HG03039 (cell line): ENCODE measurements at regions not wholly inside any gene's neighbourhood (a gene's known extent, or its start where the extent isn't known, plus 50 kb on each side); places are given as distances from the start of the nearest gene placed in this dataset.
"Not testable (repeated sequence)": the region's sequence is repeated elsewhere in the genome, so short reads cannot be mapped to it uniquely, and the experiment has no call there.

Experiments used
- ATAC-seq: cut with Tn5 transposase; IDR thresholded peaks from one replicate; pipeline ENCODE4 v1.9.1; 2021; ENCODE audit warnings: mild to moderate bottlenecking, moderate library complexity; ENCODE audit not compliant: unreplicated experiment

DNA sequence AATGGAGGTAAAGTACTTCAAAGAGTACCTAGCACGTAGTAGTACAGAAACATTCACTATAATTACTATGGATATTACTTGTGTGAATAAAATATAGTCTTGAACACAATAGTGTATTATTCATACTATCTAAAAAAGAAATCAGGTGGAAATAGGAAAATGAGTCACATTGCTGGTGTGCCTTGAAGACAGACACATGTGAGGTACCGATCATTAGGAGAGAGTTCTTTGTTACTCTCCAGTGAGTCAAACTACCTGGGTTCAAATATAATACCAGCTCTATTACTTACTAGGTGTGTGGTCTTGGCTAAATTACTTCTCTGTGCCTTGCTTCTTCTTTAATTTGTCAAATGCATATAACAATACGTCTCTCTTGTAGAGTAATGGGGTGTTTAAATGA lies 50.8 kb upstream of the BEND6 start:
- ATAC-seq = no peak

DNA sequence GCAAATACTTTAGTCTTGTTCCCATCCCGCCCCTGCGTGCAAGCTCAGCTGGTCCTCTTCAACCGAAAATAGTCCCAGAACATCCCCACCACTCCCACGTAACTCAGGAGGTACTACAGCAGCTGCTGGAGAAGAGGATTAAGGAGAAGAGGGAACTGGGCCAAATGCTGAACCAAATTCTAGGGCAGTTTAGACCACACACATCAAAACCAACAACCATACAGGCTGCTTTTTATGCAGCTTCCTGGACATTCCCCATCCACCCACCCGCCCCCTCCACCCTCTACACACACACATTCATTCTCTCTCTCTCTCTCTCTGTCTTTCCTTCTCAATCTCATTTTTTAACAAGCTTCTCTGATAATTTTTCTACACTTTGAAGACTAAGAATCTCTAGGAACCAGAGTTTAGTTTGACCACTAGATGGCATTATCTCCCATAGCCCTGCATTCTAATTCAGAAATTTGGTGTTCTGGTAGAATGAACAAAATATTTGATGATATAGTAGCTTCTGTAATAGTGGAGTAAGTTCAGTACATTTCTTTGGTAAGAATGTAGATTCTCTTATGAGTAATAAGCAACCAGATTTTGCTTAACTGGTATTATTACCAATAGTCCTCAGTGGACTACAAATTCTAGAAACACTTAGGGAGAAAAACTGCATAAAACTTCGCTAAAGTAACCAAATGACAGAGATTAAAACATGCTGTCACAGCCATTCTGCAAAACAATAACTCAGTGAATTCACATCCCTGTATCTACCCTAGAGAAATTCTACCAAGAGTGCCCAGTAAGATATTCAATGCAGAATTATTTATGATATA lies 52.1 kb upstream of the BEND6 start:
- no peak for ATAC-seq

DNA sequence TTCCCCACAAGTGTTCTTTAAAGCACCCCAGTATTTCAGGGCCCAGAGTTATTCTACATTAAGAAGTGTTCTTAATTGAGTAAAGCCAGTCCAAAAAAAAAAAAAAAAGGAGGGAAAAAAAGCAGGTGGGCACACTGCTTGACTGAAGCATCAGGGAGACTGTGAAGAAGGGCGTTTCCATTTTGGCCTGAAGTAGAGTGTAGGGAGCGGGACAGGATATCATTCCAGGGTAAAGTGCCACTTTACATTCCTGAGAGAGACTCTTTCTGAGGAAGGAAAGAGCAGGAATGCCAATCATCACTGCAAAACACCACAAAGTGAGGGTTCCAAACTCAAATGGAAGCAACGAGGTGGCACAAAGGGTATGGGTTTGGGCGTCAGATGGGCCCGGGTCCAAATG lies 54.1 kb upstream of the BEND6 start:
- no peak for ATAC-seq

DNA sequence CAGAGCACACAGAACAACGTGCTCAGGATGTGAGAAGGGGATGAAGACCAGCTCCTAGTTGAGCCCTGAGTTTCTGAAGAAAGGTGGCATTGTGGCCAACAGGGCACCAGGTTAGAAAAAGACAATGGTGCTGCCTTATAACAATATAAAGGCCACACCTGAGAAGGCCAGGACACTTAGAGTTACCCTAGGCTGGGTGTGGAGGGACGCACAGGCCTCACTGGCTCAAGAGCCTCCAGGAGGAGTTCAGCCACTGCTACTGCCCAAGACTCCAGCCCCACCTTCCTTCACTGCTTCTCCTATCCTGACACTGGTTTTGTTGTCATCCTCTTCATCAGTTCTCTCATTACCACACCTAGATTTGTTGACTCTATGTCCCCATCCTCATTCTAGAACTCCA lies 55.2 kb upstream of the BEND6 start:
- ATAC-seq = no peak

DNA sequence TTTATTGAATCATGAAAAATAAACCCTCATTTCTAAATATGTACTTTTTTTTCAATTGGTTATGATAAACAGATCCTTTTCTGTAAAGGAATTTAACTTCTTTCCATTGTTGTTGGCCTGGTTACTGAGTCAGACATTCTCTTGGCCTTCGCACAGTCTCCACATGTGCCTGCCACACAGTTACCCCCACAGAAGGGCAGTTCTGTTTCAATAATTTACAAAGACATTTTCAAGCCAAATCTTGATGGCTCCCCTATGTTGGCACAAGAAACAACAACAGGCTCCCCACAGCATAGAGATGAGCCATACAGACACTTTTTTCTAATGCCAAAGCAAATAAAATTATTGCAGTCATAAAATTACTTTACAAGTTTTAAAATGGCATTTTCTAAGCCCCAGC lies 55.6 kb upstream of the BEND6 start:
- no peak for ATAC-seq

DNA sequence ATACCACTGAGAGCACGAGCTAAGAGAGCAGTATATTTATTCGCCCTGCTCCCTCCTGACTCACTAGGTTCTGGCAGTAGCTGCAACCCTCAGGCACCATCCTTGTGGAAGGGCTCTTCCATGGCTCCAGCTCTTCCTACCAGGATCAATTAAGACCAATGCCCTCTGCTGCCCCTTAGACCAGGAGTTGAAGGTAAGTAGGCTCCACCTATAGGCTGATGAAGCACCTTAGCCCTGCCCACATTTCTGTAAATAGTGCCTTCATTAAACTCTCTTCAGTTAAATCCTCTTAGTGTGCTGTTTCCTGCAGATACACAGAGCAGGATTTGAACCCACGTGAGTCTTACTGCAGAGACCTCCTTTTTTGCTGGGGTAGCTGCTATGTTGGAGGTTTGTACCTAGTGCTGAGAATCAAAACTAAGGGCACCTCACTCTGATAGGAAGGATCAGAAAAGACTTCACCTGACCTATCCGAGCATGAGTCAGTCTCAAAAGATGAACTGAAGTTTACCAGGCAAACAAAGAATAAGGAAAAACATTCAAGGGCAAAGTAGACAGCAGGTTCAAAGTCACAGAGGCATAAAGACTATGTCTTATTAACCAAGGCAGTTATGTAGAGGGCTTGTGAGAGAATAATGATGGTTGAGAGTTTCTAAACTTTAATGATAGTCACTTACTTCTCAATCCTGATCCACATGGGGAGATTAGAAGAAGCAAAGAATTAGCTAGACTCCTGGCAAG lies 56.9 kb upstream of the BEND6 start:
- ATAC-seq = no peak

DNA sequence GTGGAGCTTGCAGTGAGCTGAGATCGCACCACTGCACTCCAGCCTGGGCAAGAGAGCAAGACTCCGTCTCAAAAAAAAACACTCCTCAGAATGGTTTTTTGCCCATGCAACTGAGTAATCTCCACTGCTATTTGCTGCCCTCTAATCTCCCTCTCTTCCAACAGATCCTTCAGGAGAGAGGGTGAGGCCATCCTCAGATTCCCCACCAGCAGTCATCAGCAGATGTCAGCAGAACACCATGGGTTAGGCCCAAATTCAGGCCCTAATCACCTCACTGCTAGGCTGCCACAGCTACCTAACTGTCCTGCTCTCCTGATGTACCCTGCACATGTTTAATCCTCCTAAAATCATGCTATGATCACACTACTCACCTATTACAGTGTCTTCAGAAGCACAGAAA lies 63.2 kb upstream of the BEND6 start:
- no peak for ATAC-seq

DNA sequence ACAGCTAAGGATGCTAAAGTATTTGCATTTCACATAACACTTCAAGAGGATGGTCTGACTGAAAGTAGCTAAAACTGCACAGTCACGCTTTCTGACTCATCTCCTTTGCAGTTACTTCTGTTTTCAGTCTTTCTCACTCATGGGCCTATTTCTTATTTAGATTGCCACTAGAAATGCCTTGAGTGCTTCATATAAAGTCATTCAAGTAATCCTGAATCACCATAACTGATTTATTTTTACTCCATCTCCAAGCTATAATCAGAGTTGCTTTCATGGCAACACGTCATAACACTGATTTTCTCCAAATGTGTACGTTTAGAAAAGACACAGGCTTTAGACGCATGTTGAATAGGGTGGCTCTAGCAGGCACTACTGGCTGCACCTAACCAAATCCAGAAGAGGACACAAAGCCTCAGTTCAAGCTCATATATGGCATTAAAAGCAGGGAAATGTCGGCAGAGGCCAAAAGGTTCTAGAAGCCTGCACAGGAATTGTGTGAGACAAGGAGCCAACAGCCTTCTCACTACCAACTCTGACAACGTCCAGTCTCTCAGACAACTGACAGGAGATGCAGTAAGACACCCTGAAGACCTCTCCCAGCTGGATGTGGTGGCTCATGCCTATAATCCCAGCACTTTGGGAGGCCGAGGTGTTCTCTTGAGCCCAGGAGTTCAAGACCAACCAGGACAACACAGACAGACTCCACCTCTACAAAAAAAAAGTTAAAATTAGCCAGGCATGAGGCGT lies 64.1 kb upstream of the BEND6 start:
- ATAC-seq = peak; percentile 97

DNA sequence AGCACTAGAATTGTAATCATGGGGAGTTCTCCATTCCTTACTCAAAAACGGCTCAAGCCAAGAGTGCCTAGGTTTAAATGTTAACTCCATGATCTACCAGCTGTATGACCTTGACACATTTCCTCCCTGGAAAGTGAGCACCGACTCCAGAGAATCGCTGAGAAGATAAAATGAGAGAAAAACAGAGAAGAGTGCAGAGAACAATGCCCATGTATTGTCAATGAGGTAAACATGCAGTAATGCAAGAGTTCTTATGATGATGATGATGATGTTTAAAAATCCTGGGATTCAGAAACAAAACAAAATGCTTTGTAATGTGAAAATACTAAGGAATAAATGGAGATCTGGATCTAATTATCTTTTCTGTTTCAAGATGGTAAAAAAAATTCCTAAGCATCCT lies 64.8 kb upstream of the BEND6 start:
- ATAC-seq = no peak

DNA sequence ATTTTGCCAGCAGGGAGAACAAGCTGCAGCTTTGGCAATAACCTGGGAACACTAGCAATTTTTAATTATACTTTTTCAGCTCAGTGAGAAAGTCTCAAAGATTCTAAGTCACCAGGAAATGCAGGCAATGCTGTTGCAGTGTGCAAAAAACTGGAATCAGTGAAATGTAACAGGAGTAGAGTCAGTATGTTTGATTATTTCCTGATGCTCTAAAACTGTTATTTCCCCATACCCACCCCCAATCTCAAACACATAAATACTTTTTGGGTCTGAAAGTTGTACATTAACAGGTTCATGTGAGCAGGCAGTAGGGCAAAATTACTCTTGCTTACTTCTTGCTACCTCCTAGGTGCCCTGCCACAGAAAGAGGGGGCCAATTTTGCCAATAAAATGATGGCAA lies 65.4 kb upstream of the BEND6 start:
- no peak for ATAC-seq

DNA sequence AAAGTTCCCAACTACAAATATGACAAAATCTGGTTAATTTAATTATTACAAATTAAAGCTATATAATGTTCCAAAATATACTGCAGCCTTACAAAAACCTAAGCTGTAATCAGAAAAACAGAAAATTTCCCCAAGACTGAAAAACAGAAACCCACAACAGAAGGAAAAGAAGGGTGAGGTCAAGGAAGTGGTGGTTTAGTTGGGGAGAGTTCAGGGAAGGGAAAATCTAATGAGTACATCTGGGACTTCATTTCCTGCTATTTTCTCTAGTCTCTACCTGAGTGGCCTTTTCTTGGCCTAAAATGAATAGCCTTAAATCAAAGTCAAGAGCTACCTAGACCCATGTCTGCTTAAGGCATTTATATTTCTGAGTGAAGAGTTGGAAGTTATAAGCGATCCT lies 66.2 kb upstream of the BEND6 start:
- ATAC-seq = no peak

DNA sequence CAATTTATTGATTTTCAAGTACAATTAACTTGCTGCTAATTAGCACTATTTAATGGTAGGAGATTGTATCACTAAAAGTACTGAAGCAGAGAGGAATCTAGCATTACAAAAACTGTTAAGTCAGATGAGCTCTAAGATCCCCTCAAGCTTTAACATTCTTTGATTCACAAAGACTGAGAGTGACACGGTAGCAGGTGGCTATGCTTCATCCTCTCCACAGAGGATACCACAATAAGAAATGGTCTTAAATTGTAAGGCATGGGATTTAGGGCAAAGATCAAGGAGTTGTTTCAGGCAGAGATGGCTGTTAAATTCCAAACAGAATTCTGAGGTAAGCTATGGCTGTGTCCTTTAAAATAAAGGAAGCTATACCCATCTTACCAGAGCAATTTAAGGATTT lies 67.8 kb upstream of the BEND6 start:
- no peak for ATAC-seq

DNA sequence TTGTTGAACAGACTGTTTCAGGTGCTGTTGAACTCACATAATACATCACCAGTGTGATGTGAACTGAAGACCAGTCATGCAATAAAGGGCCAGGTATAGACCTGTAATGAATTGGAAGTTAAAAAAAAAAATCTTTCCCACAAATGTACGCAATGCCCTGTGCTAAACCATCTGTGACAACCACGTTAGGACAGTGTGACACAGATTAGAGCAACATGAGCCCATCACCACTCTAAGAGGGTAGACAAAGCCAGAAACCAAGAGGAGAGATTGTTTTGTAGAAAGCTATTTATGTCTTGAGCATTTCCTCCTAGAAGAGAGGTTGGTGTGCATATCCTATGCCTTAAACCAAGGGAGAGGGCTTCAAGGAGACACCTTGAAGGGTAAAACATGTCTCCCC lies 77.0 kb upstream of the BEND6 start:
- no peak for ATAC-seq

DNA sequence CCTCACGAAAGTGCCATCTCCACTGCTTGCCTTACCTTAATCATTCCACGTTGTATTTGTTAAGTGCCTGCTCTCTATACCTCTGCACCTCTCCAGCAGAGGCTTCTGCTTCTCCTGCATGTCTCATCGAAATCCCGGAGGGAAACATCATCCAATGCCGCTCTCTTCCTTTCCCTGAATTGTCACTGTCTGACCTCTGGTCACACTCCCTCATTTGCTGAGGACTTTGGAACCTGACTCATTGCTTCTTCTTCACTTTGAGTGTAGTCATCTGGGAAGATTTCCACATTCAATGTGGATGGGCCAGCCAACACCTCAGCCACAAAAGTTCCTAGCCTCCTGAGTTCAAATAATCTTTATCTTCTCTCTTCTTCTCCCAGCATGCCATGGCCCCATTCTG lies 78.9 kb upstream of the BEND6 start:
- no peak for ATAC-seq

DNA sequence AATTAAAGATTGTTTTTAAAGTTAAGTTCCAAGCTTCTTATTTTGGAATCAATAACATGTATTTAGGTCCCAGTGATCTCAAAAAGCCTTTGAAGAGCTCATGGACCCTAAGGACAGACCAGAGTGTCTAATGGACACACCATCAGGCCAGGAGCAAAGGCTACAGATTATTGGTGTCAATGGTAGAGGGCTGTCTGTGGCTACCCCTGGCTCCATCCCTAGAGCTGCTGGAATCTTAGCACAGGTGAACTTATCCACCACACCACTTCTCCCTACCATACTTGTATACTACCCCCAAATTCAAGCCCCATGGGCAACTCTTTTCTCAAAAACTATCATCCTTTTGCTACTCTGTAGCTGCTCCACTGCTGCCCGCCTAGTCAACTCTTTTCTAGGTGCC lies 79.4 kb upstream of the BEND6 start:
- ATAC-seq = no peak

DNA sequence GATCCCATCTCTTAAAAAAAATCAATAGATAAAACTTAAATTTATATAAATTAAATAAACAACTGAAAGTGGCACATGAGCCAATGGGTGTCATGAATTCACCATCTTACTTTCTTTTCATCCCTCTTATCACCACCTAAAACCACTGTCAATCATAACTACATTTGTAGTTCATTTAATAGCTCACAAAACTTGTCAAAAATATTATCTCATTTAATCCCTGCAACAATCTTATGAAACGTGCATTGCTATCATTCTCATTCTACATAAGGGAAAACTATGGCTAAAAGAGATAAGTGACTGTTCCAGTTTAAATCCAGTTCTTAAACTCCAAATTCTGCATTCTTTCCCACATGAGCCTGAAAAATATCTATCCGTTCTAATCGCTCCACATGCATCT lies 80.6 kb upstream of the BEND6 start:
- no peak for ATAC-seq

DNA sequence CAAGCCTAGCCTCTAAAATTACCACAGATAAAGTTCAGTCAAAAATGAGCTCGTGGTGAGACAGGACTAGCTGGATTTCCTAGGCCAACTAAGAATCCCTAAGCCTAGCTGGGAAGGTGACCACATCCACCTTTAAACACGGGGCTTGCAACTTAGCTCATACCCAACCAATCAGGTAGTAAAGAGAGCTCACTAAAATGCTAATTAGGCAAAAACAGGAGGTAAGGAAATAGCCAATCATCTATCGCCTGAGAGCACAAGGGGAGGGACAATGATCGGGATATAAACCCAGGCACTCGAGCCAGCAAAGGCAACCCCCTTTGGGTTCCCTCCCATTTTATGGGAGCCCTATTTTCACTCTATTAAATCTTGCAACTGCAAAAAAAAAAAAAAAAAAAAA lies 84.9 kb upstream of the BEND6 start:
- ATAC-seq = not testable (repeated sequence)

DNA sequence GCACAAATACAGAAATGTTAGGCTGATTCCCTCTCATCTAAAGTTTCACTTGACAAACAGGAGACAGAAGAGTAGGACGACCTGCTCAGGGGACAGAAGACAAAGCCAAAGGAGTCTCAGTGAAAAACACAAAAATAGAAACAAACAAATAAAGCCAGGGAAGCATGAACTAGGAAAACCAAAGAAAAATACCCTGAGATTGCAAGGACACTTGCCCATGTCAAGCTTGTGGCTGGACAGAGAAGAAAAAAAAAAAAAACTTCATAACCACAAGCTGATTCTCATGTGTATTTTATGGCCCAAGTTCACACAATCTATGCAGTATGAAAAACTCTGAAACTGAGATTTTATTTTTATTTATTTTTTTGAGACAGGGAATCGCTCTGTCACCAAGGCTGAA lies 85.6 kb upstream of the BEND6 start:
- no peak for ATAC-seq

DNA sequence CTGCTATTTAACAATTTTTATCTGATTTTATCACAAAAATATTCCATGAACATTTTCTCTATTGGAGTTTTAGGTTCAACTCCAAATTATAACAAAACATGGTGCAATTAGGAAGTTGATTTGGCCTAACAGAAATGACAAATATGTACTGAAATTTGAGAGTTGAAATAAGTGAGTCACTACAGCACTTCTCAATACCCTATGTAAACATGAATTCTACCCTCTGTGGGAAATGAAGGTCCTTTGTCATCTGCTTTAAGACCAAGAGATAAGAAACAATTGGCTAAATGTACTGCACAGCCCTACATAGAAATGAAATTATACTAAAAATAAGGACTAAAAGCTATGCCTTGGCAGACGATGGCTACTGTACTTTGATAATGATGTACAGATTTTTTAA lies 86.2 kb upstream of the BEND6 start:
- no peak for ATAC-seq

DNA sequence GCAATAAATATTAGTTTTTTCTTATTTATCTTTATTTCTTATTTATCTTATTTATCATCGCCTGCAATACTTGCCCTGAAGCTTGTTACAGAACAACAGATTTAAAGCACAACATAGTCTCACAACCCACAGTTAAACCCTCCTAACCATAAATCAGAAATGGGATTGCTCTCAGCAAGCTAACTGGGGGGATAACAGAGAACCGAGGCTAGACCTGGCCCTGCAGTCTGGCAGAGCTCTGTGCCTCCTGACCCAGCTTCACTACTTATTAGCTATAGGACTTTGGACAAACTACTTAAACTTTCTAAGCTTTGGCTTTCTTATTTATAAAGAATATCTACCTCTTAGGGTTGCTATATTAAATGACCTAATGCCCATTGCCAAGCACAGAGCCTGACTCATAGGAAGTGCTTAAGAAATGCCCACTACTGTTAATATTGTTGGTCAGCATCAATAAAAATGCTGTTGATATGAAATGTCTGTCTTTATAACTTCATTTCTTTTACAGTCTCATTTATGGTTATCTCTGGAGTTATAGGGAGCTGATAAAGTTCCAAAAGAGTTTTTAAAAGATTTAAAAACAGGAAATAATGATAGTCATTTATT lies 87.9 kb upstream of the BEND6 start:
- ATAC-seq = no peak

DNA sequence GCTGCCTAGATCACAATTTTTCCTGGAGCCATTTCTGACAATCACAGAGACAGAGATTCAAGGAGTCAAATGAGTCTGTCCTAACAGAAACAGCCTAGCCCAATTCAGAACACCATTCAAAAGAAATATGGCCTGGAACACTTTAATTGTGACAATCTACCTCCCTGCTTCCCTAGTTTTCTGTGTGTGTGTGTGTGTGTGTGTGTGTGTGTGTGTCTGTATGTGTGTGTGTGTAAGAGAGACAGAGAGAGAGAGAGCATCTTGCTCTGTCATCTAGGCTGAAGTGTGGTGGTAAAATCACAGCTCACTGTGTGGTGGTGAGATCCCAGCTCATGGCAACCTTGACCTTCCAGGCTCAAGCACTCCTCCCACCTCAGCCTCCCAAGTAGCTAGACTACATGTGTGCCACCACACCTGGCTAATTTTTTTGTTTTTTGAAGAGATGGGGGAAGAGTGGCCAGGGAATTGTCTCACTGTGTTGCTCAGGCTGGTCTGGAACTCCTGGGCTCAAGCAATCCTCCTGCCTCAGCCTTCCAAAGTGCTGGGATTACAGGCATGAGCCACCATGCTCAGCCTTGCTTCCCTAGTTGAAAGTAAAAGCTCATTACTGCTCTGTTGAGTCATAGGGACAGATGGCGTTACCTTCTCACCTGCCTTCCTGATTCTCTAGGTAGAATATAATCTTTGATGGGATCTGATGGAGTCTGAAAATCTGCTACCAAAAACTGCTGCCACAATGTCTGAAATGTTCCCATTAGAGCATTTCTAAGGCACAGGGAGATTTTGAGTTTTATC lies 89.6 kb upstream of the BEND6 start:
- ATAC-seq = no peak
